A549 (cell line): ENCODE measurements at regions not wholly inside any gene's neighbourhood (a gene's known extent, or its start where the extent isn't known, plus 50 kb on each side); places are given as distances from the start of the nearest gene placed in this dataset.
A peak's percentile ranks its signal among the peaks of the same experiment; 100 is the strongest.

ENCODE experiments used
- ATAC-seq, 2 experiments: fragments of 200-7000 bp in 1 of 2; fragments of >200 bp in 1 of 2; cut with Nextera tagmentation in 1 of 2; cut with Tn5 transposase in 1 of 2; 3 replicates each; pipeline versions ENCODE4 v1.8.0 to v1.9.1; 2018 to 2020; ENCODE audit warnings: mild to moderate bottlenecking in 1 of 2, moderate library complexity in 1 of 2
- CTCF ChIA-PET: fragments of 300-600 bp; sonication (Branson Sonifier 250); formaldehyde crosslinking; extraction: SDS; loops from one replicate; lab custom pipeline; 2021; ENCODE audit warnings: antibody characterized with exemption, inconsistent platforms; lab: Yijun Ruan, JAX
- POLR2A ChIA-PET: fragments of 350-600 bp; formaldehyde crosslinking; extraction: SDS; loops from one replicate; lab custom pipeline; 2021; ENCODE audit warnings: antibody characterized with exemption, inconsistent platforms; lab: Yijun Ruan, JAX
- DNase-seq, 2 experiments: peaks; one replicate each; pipeline versions ENCODE4 v3.0.0 to v3.0.0-alpha.2; 2011 to 2016; ENCODE audit warnings: low read depth in 1 of 2, low spot score in 1 of 2
- FAIRE-seq: peaks from 2 replicates; lab custom pipeline; 2011; peaks lifted over from hg19 to GRCh38; lab: Jason Lieb, UNC
- H3K27ac ChIP-seq, 2 experiments: fragments of >200 bp; sonication (Bioruptor Twin); formaldehyde crosslinking; 3 replicates each; pipeline ENCODE4 v1.5.1; 2016 to 2017
- H3K4me1 ChIP-seq: fragments of >200 bp; sonication (Bioruptor Twin); formaldehyde crosslinking; 3 replicates; pipeline ENCODE4 v1.6.1; 2016
- H3K4me2 ChIP-seq: fragments of >200 bp; sonication (Bioruptor Twin); formaldehyde crosslinking; 3 replicates; pipeline ENCODE4 v1.6.1; 2016
- H3K4me3 ChIP-seq: fragments of >200 bp; sonication (Bioruptor Twin); formaldehyde crosslinking; 3 replicates; pipeline ENCODE4 v1.5.1; 2016
- H3K9me3 ChIP-seq: fragments of >200 bp; sonication (Bioruptor Twin); formaldehyde crosslinking; 3 replicates; pipeline ENCODE4 v1.6.1; 2016
- ATOH8 ChIP-seq: fragments of 250-450 bp; sonication (Bioruptor Pico); IDR thresholded peaks from 2 replicates; pipeline ENCODE4 v1.5.0; 2020; ENCODE audit warnings: low read depth, mild to moderate bottlenecking, moderate library complexity
- BCL3 ChIP-seq: fragments of >200 bp; sonication (Bioruptor Twin); formaldehyde crosslinking; IDR thresholded peaks from 3 replicates; pipeline ENCODE4 v1.6.1; 2016
- CBX8 ChIP-seq: fragments of 200-600 bp; sonication (generic); IDR thresholded peaks from 2 replicates; pipeline ENCODE4 v1.6.1; 2016
- CEBPB ChIP-seq, 2 experiments: fragments of >200 bp in 1 of 2; sonication (Bioruptor Twin) in 1 of 2; formaldehyde crosslinking in 1 of 2; IDR thresholded peaks; 2 replicates each; pipeline ENCODE4 v1.6.1; 2012 to 2016
- CHD4 ChIP-seq: fragments of 200-600 bp; sonication (generic); IDR thresholded peaks from 2 replicates; pipeline ENCODE4 v1.6.1; 2016; ENCODE audit warnings: antibody characterized with exemption, mild to moderate bottlenecking, borderline replicate concordance
- EHMT2 ChIP-seq: fragments of 200-600 bp; sonication (generic); IDR thresholded peaks from 2 replicates; pipeline ENCODE4 v1.6.1; 2016; ENCODE audit warnings: antibody characterized with exemption, low read depth, mild to moderate bottlenecking, moderate library complexity
- ELK1 ChIP-seq: fragments of 150-350 bp; IDR thresholded peaks from 2 replicates; pipeline ENCODE4 v1.6.1; 2014; ENCODE audit warnings: low read depth, mild to moderate bottlenecking, low read length
- EP300 ChIP-seq, 2 experiments: fragments of >200 bp; sonication (Bioruptor Twin); formaldehyde crosslinking; IDR thresholded peaks; 2 replicates in 1 of 2; 3 replicates in 1 of 2; pipeline ENCODE4 v1.6.1; 2016 to 2017
- FOSB ChIP-seq: fragments of 250-450 bp; sonication (Bioruptor Pico); IDR thresholded peaks from 2 replicates; pipeline ENCODE4 v1.5.0; 2020; ENCODE audit warnings: mild to moderate bottlenecking, moderate library complexity
- FOSL2 ChIP-seq, 2 experiments: fragments of 450-650 bp in 1 of 2; fragments of >200 bp in 1 of 2; sonication (Bioruptor Twin) in 1 of 2; formaldehyde crosslinking; IDR thresholded peaks; 2 replicates each; pipeline versions ENCODE4 v1.5.0 to v1.6.1; 2016 to 2020; ENCODE audit warnings: mild to moderate bottlenecking in 1 of 2, moderate library complexity in 1 of 2
- HDAC2 ChIP-seq: fragments of 200-600 bp; sonication (generic); IDR thresholded peaks from 2 replicates; pipeline ENCODE4 v1.6.1; 2016
- HES2 ChIP-seq: fragments of >200 bp; sonication (Bioruptor Twin); formaldehyde crosslinking; IDR thresholded peaks from 2 replicates; pipeline ENCODE4 v1.6.1; 2016
- HOXB13 ChIP-seq: fragments of 250-450 bp; sonication (Bioruptor Pico); IDR thresholded peaks from 2 replicates; pipeline ENCODE4 v1.5.0; 2020; ENCODE audit warnings: low read depth, mild to moderate bottlenecking, moderate library complexity
- HOXB5 ChIP-seq: fragments of 250-450 bp; sonication (Bioruptor Pico); IDR thresholded peaks from 2 replicates; pipeline ENCODE4 v1.5.0; 2020; ENCODE audit warnings: mild to moderate bottlenecking, moderate library complexity
- JUN ChIP-seq, 2 experiments: fragments of >200 bp; sonication (Bioruptor Twin); formaldehyde crosslinking; IDR thresholded peaks; 2 replicates in 1 of 2; 3 replicates in 1 of 2; pipeline ENCODE4 v1.6.1; 2016 to 2017
- JUNB ChIP-seq: fragments of >200 bp; sonication (Bioruptor Twin); formaldehyde crosslinking; IDR thresholded peaks from 2 replicates; pipeline ENCODE4 v1.6.1; 2016
- KDM5A ChIP-seq: fragments of 200-600 bp; sonication (generic); IDR thresholded peaks from 2 replicates; pipeline ENCODE4 v1.6.1; 2016; ENCODE audit warnings: antibody characterized with exemption, mild to moderate bottlenecking
- MAX ChIP-seq: IDR thresholded peaks from 2 replicates; pipeline ENCODE4 v1.6.1; 2012
- MYC ChIP-seq: IDR thresholded peaks from 2 replicates; pipeline ENCODE4 v1.6.1; 2012; ENCODE audit warnings: mild to moderate bottlenecking, inconsistent platforms, low read length, improper control_type of control experiment, borderline replicate concordance
- NFE2L2 ChIP-seq: fragments of 150-350 bp; conservative IDR thresholded peaks from 2 replicates; pipeline ENCODE4 v1.6.1; 2014; ENCODE audit warnings: low read length
- NPAS2 ChIP-seq: fragments of 250-450 bp; sonication (Bioruptor Pico); IDR thresholded peaks from 2 replicates; pipeline ENCODE4 v1.8.0; 2022; ENCODE audit warnings: mild to moderate bottlenecking, moderate library complexity, borderline replicate concordance
- PHF8 ChIP-seq: fragments of 200-600 bp; sonication (generic); IDR thresholded peaks from 2 replicates; pipeline ENCODE4 v1.6.1; 2016; ENCODE audit warnings: low read depth, mild to moderate bottlenecking, antibody characterized with exemption, moderate library complexity, borderline replicate concordance
- POLR2A ChIP-seq: IDR thresholded peaks from 2 replicates; pipeline ENCODE4 v1.6.1; 2012; ENCODE audit warnings: mild to moderate bottlenecking, low read length
- RAD21 ChIP-seq, 2 experiments: fragments of >200 bp in 1 of 2; sonication (Bioruptor Twin) in 1 of 2; formaldehyde crosslinking in 1 of 2; IDR thresholded peaks in 1 of 2; conservative IDR thresholded peaks in 1 of 2; 2 replicates in 1 of 2; 3 replicates in 1 of 2; pipeline ENCODE4 v1.6.1; 2012 to 2018; ENCODE audit warnings: inconsistent platforms in 1 of 2
- RCOR1 ChIP-seq: fragments of 150-350 bp; IDR thresholded peaks from 2 replicates; pipeline ENCODE4 v1.6.1; 2014; ENCODE audit warnings: antibody characterized with exemption, low read length, low read depth
- RFX5 ChIP-seq: fragments of 450-650 bp; IDR thresholded peaks from 2 replicates; pipeline ENCODE4 v1.7.1; 2014; ENCODE audit warnings: antibody characterized with exemption, mild to moderate bottlenecking, moderate library complexity
- SMC3 ChIP-seq: fragments of >200 bp; sonication (Bioruptor Twin); formaldehyde crosslinking; IDR thresholded peaks from 3 replicates; pipeline ENCODE4 v1.6.1; 2018; ENCODE audit warnings: inconsistent platforms
- TFCP2L1 ChIP-seq: fragments of 250-450 bp; sonication (Bioruptor Pico); IDR thresholded peaks from 2 replicates; pipeline ENCODE4 v1.5.0; 2021; ENCODE audit warnings: mild to moderate bottlenecking
- TP53 ChIP-seq: fragments of 250-450 bp; sonication (Bioruptor Pico); IDR thresholded peaks from 2 replicates; pipeline ENCODE4 v1.5.0; 2021; ENCODE audit warnings: mild to moderate bottlenecking, moderate library complexity
- USF2 ChIP-seq: fragments of 450-650 bp; IDR thresholded peaks from 2 replicates; pipeline ENCODE4 v1.6.1; 2014; ENCODE audit warnings: antibody characterized with exemption
- ZNF302 ChIP-seq: fragments of 250-450 bp; sonication (Bioruptor Pico); IDR thresholded peaks from 2 replicates; pipeline ENCODE4 v1.9.0; 2021; ENCODE audit warnings: inconsistent platforms, mild to moderate bottlenecking, moderate library complexity
- ZSCAN20 ChIP-seq: fragments of 250-450 bp; sonication (Bioruptor Pico); IDR thresholded peaks from 2 replicates; pipeline ENCODE4 v1.8.0; 2022; ENCODE audit warnings: mild to moderate bottlenecking, moderate library complexity
- WGBS: methylation state at CpG from one replicate; pipeline ENCODE4 v1.1.6; 2017; ENCODE audit errors: missing lambda C conversion rate; 5-methylcytosine and 5-hydroxymethylcytosine counted together

- CTCF ChIA-PET = interaction anchor here (1.2 kb wide), 1 partner anchor 64 kb away, joined by 3 read pairs; no protein-coding TSS in a partner anchor
- peaks cover 17% of the 10 kb centered on the region for H3K4me1 ChIP-seq
- no peak for TF ChIP-seq ELK1
- TF ChIP-seq NPAS2 (CRISPR knock-in tag) = no peak
- TF ChIP-seq CBX8 = no peak
- no peak for TF ChIP-seq HDAC2
- no peak for TF ChIP-seq JUNB
- no peak for TF ChIP-seq ZSCAN20 (CRISPR knock-in tag)
- TF ChIP-seq USF2 = no peak
- no peak for TF ChIP-seq ZNF302 (CRISPR knock-in tag)
- TF ChIP-seq MAX = no peak
- no peak for TF ChIP-seq SMC3
- no peak for TF ChIP-seq NFE2L2
- no peak for TF ChIP-seq TFCP2L1 (CRISPR knock-in tag)
- no peak for TF ChIP-seq RFX5
- no peak for TF ChIP-seq BCL3
- no peak for TF ChIP-seq MYC
- TF ChIP-seq HES2 = no peak
- no peak for TF ChIP-seq CEBPB (IDR thresholded peaks at IDR 0.05)
- no peak for TF ChIP-seq KDM5A
- TF ChIP-seq PHF8 = no peak
- no peak for TF ChIP-seq CHD4
- H3K4me3 ChIP-seq = no peak overlapping the region
- POLR2A ChIA-PET = no interaction called here
- peak overlapping the region; percentile 22 to 42; a peak in 2 of 6 replicates for H3K27ac ChIP-seq
- FAIRE-seq = no peak
- 73% methylated on average over 7 of the region's 7 CpGs for WGBS
- H3K4me2 ChIP-seq = peak overlapping the region; percentile 64
- H3K9me3 ChIP-seq = no peaks in the 10 kb centered on the region
- ATAC-seq = peak; percentile 69 to 88; a peak in 4 of 6 replicates
- peak; percentile 13 to 38 for DNase-seq
Observed at GRCh38 chr9:14532456-14533115, 160.6 kb downstream of the ZDHHC21 start.

GRCh38 chr9:14531341-14532269 lies 161.6 kb downstream of the ZDHHC21 start:
- no peak for ATAC-seq
- POLR2A ChIA-PET = no interaction called here
- no peak for TF ChIP-seq KDM5A
- no peak for TF ChIP-seq RCOR1
- TF ChIP-seq JUN (IDR thresholded peaks at IDR 0.05) = no peak
- TF ChIP-seq HOXB5 (CRISPR knock-in tag) = no peak
- no peak for TF ChIP-seq EP300 (IDR thresholded peaks at IDR 0.05)
- no peak for TF ChIP-seq HOXB13
- no peak for TF ChIP-seq HES2
- no peak for TF ChIP-seq TP53 (CRISPR knock-in tag)
- TF ChIP-seq POLR2A = no peak
- no peak for TF ChIP-seq RFX5
- no peak for TF ChIP-seq FOSL2 (IDR thresholded peaks at IDR 0.05)
- TF ChIP-seq FOSL2 (CRISPR knock-in tag; IDR thresholded peaks at IDR 0.05) = no peak
- TF ChIP-seq ATOH8 (CRISPR knock-in tag) = no peak
- TF ChIP-seq FOSB = no peak
- TF ChIP-seq EHMT2 = no peak
- no peak for TF ChIP-seq MAX
- TF ChIP-seq RAD21 (conservative IDR thresholded peaks at IDR 0.05 in 1 of 2, IDR thresholded peaks at IDR 0.05 in 1 of 2) = no peak
- no peak for TF ChIP-seq SMC3

More at GRCh38 chr9:14531341-14532269, 161.6 kb downstream of the ZDHHC21 start:
- Histone ChIP-seq H3K4me1 (peaks cover 17% of the 10 kb centered on the region), H3K27ac (no peak overlapping the region), H3K4me3 (no peak overlapping the region), H3K4me2 (no peak overlapping the region; the same call in 2 of the 3 replicates), H3K9me3 (no peaks in the 10 kb centered on the region)
- DNase-seq (no peak), FAIRE-seq (no peak)
- 83% methylated on average over 15 of the region's 15 CpGs for WGBS
- CTCF ChIA-PET = interaction anchor here (0.6 to 1.2 kb wide), 2 partner anchors 63 to 1090 kb away, joined by 3 read pairs; no protein-coding TSS in a partner anchor
